HCT116 (cell line): ENCODE measurements at regions not wholly inside any gene's neighbourhood (a gene's known extent, or its start where the extent isn't known, plus 50 kb on each side); places are given as distances from the start of the nearest gene placed in this dataset.

Source experiments
- ATAC-seq: fragments of 200-7000 bp; cut with Tn5 transposase; 2 replicates; pipeline ENCODE4 v1.9.1; 2020; ENCODE audit warnings: mild to moderate bottlenecking, moderate library complexity
- BruUV-seq: library from RNA; stranded (reverse); fragments of 400-500 nt; replicated peaks from 2 replicates; lab custom pipeline; 2021; lab: Mats Ljungman, UMichigan
- CTCF ChIA-PET: fragments of 300-600 bp; sonication (Branson Sonifier 250); formaldehyde crosslinking; loops from one replicate; lab custom pipeline; 2021; ENCODE audit warnings: antibody characterized with exemption; lab: Charles Lee
- POLR2A ChIA-PET: fragments of 300-600, 350-600 bp; sonication (Branson Sonifier 250); formaldehyde crosslinking; loops from one replicate; lab custom pipeline; 2021; ENCODE audit warnings: antibody characterized with exemption; lab: Charles Lee
- RAD21 ChIA-PET, 2 experiments: fragments of 300-600 bp; sonication (Branson Sonifier 250); formaldehyde crosslinking; loops; one replicate each; lab custom pipeline; 2023; ENCODE audit warnings: low total read pairs in 2 of 2; ENCODE audit not compliant: uncharacterized antibody in 2 of 2, unreplicated experiment in 2 of 2, low non-redundant PET in 1 of 2; lab: Charles Lee
- DNase-seq: peaks from one replicate; pipeline ENCODE4 v3.0.0-alpha.2; 2010; ENCODE audit warnings: low read depth, low spot score
- H2AFZ ChIP-seq: fragments of 200-600 bp; shearing (Covaris generic), sonication (generic); 2 replicates; pipeline ENCODE4 v1.6.1; 2017; ENCODE audit warnings: low read depth, mixed run types, mixed read lengths, antibody characterized with exemption, low read length; ENCODE audit not compliant: poor library complexity, severe bottlenecking
- H3K27ac ChIP-seq: 2 replicates; pipeline ENCODE4 v1.5.1; 2012; ENCODE audit warnings: low read depth, low read length
- H3K27me3 ChIP-seq: fragments of 200-600 bp; sonication (generic); 2 replicates; pipeline ENCODE4 v1.6.1; 2016; ENCODE audit warnings: mixed run types, low read length, mixed read lengths; ENCODE audit not compliant: insufficient read depth
- H3K36me3 ChIP-seq, 2 experiments: fragments of 200-500 bp in 1 of 2; fragments of 200-600 bp in 1 of 2; sonication (Bioruptor generic) in 1 of 2; sonication (generic) in 1 of 2; 2 replicates each; pipeline versions ENCODE4 v1.5.1 to v1.6.1; 2014 to 2016; ENCODE audit warnings: low read length in 2 of 2, inconsistent platforms in 1 of 2, mixed read lengths in 1 of 2, mixed run types in 1 of 2; ENCODE audit not compliant: insufficient read depth in 2 of 2, control insufficient read depth in 1 of 2
- H3K4me1 ChIP-seq, 2 experiments: fragments of 200-600 bp in 1 of 2; sonication (generic) in 1 of 2; 2 replicates each; pipeline versions ENCODE4 v1.5.1 to v1.6.1; 2012 to 2017; ENCODE audit warnings: low read length in 2 of 2, inconsistent platforms in 1 of 2, mild to moderate bottlenecking in 1 of 2, mixed read lengths in 1 of 2, mixed run types in 1 of 2, moderate library complexity in 1 of 2; ENCODE audit not compliant: insufficient read depth in 2 of 2, control insufficient read depth in 1 of 2
- H3K4me2 ChIP-seq: fragments of 200-600 bp; sonication (generic); 2 replicates; pipeline ENCODE4 v1.6.1; 2017; ENCODE audit warnings: mixed run types, low read length, mixed read lengths
- H3K4me3 ChIP-seq, 2 experiments: fragments of 200-600 bp in 1 of 2; sonication (generic) in 1 of 2; replicated peaks in 1 of 2; 2 replicates each; pipeline ENCODE4 v1.5.1; 2011 to 2016; ENCODE audit warnings: low read length in 2 of 2, control low read depth in 1 of 2, low read depth in 1 of 2, mild to moderate bottlenecking in 1 of 2, mixed read lengths in 1 of 2, mixed run types in 1 of 2
- H3K79me2 ChIP-seq: fragments of 200-600 bp; sonication (generic); 2 replicates; pipeline ENCODE4 v1.6.1; 2017; ENCODE audit warnings: mild to moderate bottlenecking, mixed run types, low read length, moderate library complexity, mixed read lengths; ENCODE audit not compliant: insufficient read depth
- H3K9ac ChIP-seq: fragments of 200-600 bp; sonication (generic); 2 replicates; pipeline ENCODE4 v1.6.1; 2016; ENCODE audit warnings: low read length, mixed read lengths
- H3K9me2 ChIP-seq: fragments of 200-600 bp; sonication (generic), shearing (Covaris generic); 2 replicates; pipeline ENCODE4 v1.6.1; 2017; ENCODE audit warnings: mixed run types, mild to moderate bottlenecking, moderate library complexity; ENCODE audit not compliant: insufficient read depth
- H3K9me3 ChIP-seq, 2 experiments: fragments of 200-500 bp in 1 of 2; fragments of 200-600 bp in 1 of 2; sonication (Bioruptor generic) in 1 of 2; sonication (generic) in 1 of 2; 2 replicates each; pipeline ENCODE4 v1.6.1; 2014 to 2017; ENCODE audit warnings: low read length in 2 of 2, mixed read lengths in 2 of 2, inconsistent platforms in 1 of 2, low read depth in 1 of 2, mild to moderate bottlenecking in 1 of 2, mixed run types in 1 of 2, moderate library complexity in 1 of 2; ENCODE audit not compliant: control insufficient read depth in 1 of 2, insufficient read depth in 1 of 2
- H4K20me1 ChIP-seq: fragments of 200-600 bp; sonication (generic), shearing (Covaris generic); 2 replicates; pipeline ENCODE4 v1.6.1; 2017; ENCODE audit warnings: mixed run types, mild to moderate bottlenecking, moderate library complexity; ENCODE audit not compliant: insufficient read depth
- ATF3 ChIP-seq: IDR thresholded peaks from 2 replicates; pipeline ENCODE4 v1.6.1; 2012
- CBX3 ChIP-seq: IDR thresholded peaks from 2 replicates; pipeline ENCODE4 v1.6.1; 2012; ENCODE audit warnings: low read depth
- CEBPB ChIP-seq: IDR thresholded peaks from 2 replicates; pipeline ENCODE4 v1.6.1; 2012; ENCODE audit warnings: low read depth
- EGR1 ChIP-seq: IDR thresholded peaks from 2 replicates; pipeline ENCODE4 v1.6.1; 2012; ENCODE audit warnings: low read depth
- EZH2phosphoT487 ChIP-seq: fragments of 200-600 bp; IDR thresholded peaks from 2 replicates; pipeline ENCODE4 v1.6.1; 2018; ENCODE audit warnings: antibody characterized with exemption, borderline replicate concordance
- JUND ChIP-seq: IDR thresholded peaks from 2 replicates; pipeline ENCODE4 v1.6.1; 2012
- MAX ChIP-seq: IDR thresholded peaks from 2 replicates; pipeline ENCODE4 v1.6.1; 2012
- POLR2A ChIP-seq: IDR thresholded peaks from 2 replicates; pipeline ENCODE4 v1.7.0; 2011; ENCODE audit warnings: borderline replicate concordance; ENCODE audit not compliant: insufficient read depth, insufficient read length; ENCODE audit errors: extremely low read depth
- RAD21 ChIP-seq: IDR thresholded peaks from 2 replicates; pipeline ENCODE4 v1.6.1; 2012; ENCODE audit warnings: low read depth, mild to moderate bottlenecking
- REST ChIP-seq: IDR thresholded peaks from 2 replicates; pipeline ENCODE4 v1.6.1; 2012; ENCODE audit warnings: low read depth
- SIN3A ChIP-seq: IDR thresholded peaks from 2 replicates; pipeline ENCODE4 v1.6.1; 2012; ENCODE audit warnings: low read depth
- TCF7L2 ChIP-seq: IDR thresholded peaks from 2 replicates; pipeline ENCODE4 v1.7.0; 2011; ENCODE audit warnings: borderline replicate concordance, inconsistent platforms; ENCODE audit not compliant: insufficient read depth, insufficient read length; ENCODE audit errors: extremely low read depth
- YY1 ChIP-seq: IDR thresholded peaks from 2 replicates; pipeline ENCODE4 v1.6.1; 2011; ENCODE audit warnings: low read length, low read depth, moderate library complexity, mild to moderate bottlenecking; ENCODE audit not compliant: insufficient replicate concordance; ENCODE audit errors: extremely low read depth
- ZFX ChIP-seq: fragments of 450-650 bp; IDR thresholded peaks from 2 replicates; pipeline ENCODE4 v1.6.1; 2017
- ZNF274 ChIP-seq: fragments of 200-500 bp; sonication (Bioruptor generic); IDR thresholded peaks from 2 replicates; pipeline ENCODE4 v1.6.1; 2014; ENCODE audit warnings: mild to moderate bottlenecking, low read depth, low read length, inconsistent platforms
- intact Hi-C: fragments of 100-400 bp; cut with micrococcal nuclease; formaldehyde crosslinking; loops from 2 replicates; pipeline ENCODE4 v1.10.0; 2022

DNA sequence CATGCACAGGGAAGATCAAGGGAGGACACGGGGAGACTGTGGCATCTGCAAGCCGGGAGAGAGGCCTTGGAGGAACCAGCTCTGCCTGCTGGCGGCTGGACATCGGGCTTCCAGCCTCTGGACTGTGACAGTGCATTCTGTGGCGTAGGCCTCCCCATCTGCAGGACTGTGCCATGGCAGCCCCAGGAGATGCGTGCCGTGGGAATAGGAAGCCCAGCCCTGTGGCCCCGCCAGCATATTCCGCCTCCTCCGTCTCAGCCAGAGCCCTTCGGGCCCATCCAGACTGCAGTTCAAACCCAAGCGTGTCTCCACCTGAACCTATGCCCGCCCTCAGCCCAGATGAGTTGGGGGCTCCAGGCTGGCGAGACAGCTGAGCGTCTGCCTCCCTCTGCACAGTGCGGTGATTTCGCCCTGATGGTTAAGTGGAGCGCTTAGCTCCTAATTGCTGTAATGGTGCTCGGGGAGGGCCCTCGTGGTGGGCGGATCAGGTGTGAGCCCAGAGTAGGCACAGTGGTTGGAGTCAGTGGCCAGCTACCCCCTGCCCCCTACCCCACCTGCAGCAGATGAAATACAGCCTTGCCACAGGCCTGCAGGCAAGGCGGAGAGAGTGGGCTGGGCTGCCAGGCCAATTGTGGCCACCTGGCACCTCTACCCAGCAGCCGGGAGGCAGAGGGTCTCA is 133.9 kb downstream of the HMX1 start:
- Histone ChIP-seq H3K36me3 (no peaks in the 10 kb centered on the region), H3K27me3 (no peaks in the 10 kb centered on the region), H3K9ac (no peak overlapping the region), H3K9me2 (no peaks in the 10 kb centered on the region), H2AFZ (no peak overlapping the region), H3K4me3 (no peak overlapping the region), H4K20me1 (no peaks in the 10 kb centered on the region), H3K79me2 (no peaks in the 10 kb centered on the region), H3K27ac (no peak overlapping the region), H3K4me2 (no peak overlapping the region), H3K4me1 (no peaks in the 10 kb centered on the region), H3K9me3 (0 out of 4 replicates have a peak, but pooled peaks cover 0 to 4% of the 10 kb centered on the region in 2 experiments)
- DNase-seq (no peak), ATAC-seq (no peak)
- TF ChIP-seq REST (no peak), ATF3 (no peak), ZFX (no peak), EZH2phosphoT487 (no peak), POLR2A (no peak), YY1 (no peak), CEBPB (no peak), RAD21 (no peak), JUND (no peak), SIN3A (no peak), CBX3 (no peak), MAX (no peak), TCF7L2 (no peak), ZNF274 (no peak), EGR1 (no peak)
- BruUV-seq = no TSS peak
- intact Hi-C loops = no loop called here
- ChIA-PET POLR2A (no interaction called here), CTCF (no interaction called here), RAD21 (no interaction called here)
